OCI-LY1 (cell line): ENCODE measurements at regions not wholly inside any gene's neighbourhood (a gene's known extent, or its start where the extent isn't known, plus 50 kb on each side); places are given as distances from the start of the nearest gene placed in this dataset.

Experiments
- EZH2 ChIP-seq: fragments of 200-600 bp; sonication (generic), shearing (Covaris generic); IDR thresholded peaks from 2 replicates; pipeline ENCODE4 v1.8.0; 2017; ENCODE audit warnings: borderline replicate concordance, mixed run types, mild to moderate bottlenecking, antibody characterized with exemption, low read length, moderate library complexity, mixed read lengths
- TF ChIP-seq, protein P1 (sequence below): fragments of 200-600 bp; sonication (generic), shearing (Covaris generic); IDR thresholded peaks from 2 replicates; pipeline ENCODE4 v1.5.1; 2017; ENCODE audit warnings: mild to moderate bottlenecking, antibody characterized with exemption, low read length, moderate library complexity, mixed read lengths

GRCh38 chr5:82414041-82414388 lies 135.9 kb upstream of the RPS23 start:
- TF ChIP-seq, protein P1, sequence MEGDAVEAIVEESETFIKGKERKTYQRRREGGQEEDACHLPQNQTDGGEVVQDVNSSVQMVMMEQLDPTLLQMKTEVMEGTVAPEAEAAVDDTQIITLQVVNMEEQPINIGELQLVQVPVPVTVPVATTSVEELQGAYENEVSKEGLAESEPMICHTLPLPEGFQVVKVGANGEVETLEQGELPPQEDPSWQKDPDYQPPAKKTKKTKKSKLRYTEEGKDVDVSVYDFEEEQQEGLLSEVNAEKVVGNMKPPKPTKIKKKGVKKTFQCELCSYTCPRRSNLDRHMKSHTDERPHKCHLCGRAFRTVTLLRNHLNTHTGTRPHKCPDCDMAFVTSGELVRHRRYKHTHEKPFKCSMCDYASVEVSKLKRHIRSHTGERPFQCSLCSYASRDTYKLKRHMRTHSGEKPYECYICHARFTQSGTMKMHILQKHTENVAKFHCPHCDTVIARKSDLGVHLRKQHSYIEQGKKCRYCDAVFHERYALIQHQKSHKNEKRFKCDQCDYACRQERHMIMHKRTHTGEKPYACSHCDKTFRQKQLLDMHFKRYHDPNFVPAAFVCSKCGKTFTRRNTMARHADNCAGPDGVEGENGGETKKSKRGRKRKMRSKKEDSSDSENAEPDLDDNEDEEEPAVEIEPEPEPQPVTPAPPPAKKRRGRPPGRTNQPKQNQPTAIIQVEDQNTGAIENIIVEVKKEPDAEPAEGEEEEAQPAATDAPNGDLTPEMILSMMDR = no peak
- no peak for TF ChIP-seq EZH2
